ENCODE measurements at regions not wholly inside any gene's neighbourhood (a gene's known extent, or its start where the extent isn't known, plus 50 kb on each side); places are given as distances from the start of the nearest gene placed in this dataset.

DNA sequence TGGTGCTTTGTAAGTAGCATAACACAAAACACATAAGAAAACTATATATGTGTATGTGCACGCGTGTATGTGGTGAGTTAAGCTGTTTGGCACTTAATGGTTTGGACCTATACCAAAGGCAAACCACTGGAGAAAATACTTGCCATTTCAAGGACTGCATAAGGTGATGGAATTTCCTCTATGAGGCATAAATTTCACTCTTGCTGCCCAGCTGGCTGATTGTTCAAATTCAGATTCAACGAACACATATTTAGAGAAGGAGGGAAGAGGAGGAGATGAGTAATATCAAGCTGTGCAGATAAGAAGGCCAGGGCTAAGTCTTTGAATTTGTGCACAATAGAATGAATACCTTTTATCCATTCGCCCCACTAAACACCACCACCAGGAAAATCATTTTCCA lies 470.6 kb upstream of the MPDZ start:
- H4K20me1 ChIP-seq (ENCODE audit: insufficient read depth, low read length) = no peaks in the 10 kb centered on the region
- H3K27me3 ChIP-seq (ENCODE audit: insufficient read depth, low read length) = peaks cover 4% of the 10 kb centered on the region
- H3K79me2 ChIP-seq (ENCODE audit: insufficient read depth, low read length) = no peaks in the 10 kb centered on the region
- H3K4me2 ChIP-seq (ENCODE audit: insufficient read depth, low read length) = peak overlapping the region; percentile 22
- DNase-seq (ENCODE audit: insufficient read length, low spot score, missing footprints) = peak; percentile 77
- H3K27ac ChIP-seq (ENCODE audit: low read depth, low read length) = peak overlapping the region; percentile 43
- TF ChIP-seq, protein P1, sequence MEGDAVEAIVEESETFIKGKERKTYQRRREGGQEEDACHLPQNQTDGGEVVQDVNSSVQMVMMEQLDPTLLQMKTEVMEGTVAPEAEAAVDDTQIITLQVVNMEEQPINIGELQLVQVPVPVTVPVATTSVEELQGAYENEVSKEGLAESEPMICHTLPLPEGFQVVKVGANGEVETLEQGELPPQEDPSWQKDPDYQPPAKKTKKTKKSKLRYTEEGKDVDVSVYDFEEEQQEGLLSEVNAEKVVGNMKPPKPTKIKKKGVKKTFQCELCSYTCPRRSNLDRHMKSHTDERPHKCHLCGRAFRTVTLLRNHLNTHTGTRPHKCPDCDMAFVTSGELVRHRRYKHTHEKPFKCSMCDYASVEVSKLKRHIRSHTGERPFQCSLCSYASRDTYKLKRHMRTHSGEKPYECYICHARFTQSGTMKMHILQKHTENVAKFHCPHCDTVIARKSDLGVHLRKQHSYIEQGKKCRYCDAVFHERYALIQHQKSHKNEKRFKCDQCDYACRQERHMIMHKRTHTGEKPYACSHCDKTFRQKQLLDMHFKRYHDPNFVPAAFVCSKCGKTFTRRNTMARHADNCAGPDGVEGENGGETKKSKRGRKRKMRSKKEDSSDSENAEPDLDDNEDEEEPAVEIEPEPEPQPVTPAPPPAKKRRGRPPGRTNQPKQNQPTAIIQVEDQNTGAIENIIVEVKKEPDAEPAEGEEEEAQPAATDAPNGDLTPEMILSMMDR (IDR thresholded peaks at IDR 0.05; ENCODE audit: extremely low read depth, low read depth, low read length) = no peak
- no peak overlapping the region for H2AFZ ChIP-seq (ENCODE audit: low read length)
- H3K4me3 ChIP-seq (ENCODE audit: insufficient read depth, low read length) = no peak overlapping the region
- H3K36me3 ChIP-seq (ENCODE audit: insufficient read depth, low read length) = no peaks in the 10 kb centered on the region
- no peaks in the 10 kb centered on the region for H3K9me3 ChIP-seq (ENCODE audit: low read depth, low read length)
- peaks cover 10% of the 10 kb centered on the region for H3K4me1 ChIP-seq (ENCODE audit: insufficient read depth, low read length)

DNA sequence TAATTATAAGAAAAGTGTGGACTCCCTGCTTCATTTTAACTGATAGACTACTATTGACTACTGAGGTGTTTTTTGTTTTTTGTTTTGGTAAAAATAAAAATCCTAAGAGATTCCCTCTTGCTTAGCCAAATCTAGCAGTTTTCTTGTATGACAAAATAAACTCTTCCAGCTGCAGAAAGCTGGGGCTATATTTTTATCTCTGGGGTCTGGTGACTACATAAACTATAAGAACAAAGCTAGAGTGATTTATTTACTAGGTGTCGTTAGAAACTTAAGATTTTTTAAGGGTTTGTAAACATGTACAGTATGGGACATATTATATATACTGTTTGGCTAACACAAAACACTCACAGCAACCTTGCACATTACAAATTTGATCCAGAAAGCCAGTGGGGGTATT lies 467.4 kb upstream of the MPDZ start:
- Histone ChIP-seq H3K36me3 (ENCODE audit: insufficient read depth, low read length) (no peaks in the 10 kb centered on the region), H3K4me3 (ENCODE audit: insufficient read depth, low read length) (no peak overlapping the region), H2AFZ (ENCODE audit: low read length) (no peak overlapping the region), H3K27ac (ENCODE audit: low read depth, low read length) (no peak overlapping the region), H3K27me3 (ENCODE audit: insufficient read depth, low read length) (peaks cover 3% of the 10 kb centered on the region), H3K4me2 (ENCODE audit: insufficient read depth, low read length) (no peak overlapping the region), H3K4me1 (ENCODE audit: insufficient read depth, low read length) (peaks cover 10% of the 10 kb centered on the region), H3K79me2 (ENCODE audit: insufficient read depth, low read length) (no peaks in the 10 kb centered on the region), H3K9me3 (ENCODE audit: low read depth, low read length) (no peaks in the 10 kb centered on the region), H4K20me1 (ENCODE audit: insufficient read depth, low read length) (no peaks in the 10 kb centered on the region)
- no peak for DNase-seq (ENCODE audit: insufficient read length, low spot score, missing footprints)
- TF ChIP-seq, protein P1 (IDR thresholded peaks at IDR 0.05; ENCODE audit: extremely low read depth, low read depth, low read length) = no peak

DNA sequence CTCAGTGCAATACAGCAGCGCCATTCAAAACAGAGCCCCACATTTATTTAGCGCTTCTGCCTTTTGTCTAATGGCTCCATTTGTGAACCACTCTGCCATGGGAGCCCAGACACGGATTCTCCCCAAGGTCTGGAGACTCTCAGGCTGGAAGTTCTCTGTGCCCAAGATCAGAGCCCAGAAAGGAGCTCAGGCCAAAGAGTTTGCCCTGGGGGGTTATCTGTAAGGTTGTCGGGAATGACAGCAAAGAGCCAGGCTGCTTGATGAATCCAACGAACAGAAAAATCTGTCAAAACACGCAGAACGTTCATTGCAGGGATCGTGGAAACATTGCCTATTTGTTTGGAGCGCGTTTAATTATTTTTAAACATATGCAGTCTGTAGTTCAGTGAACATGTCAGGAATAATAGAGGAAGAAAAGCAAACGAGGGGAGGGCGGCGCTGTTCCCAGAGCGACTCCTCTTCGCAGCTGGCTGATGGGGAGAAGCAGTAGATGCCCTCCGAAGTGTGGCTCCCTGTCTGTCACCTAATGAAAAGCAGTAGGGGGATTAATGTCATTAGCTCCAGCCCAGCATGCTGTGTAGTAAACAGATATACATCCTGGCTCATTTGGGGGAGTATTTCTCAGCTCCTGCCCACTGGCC lies 464.9 kb upstream of the MPDZ start:
- TF ChIP-seq, protein P1 (IDR thresholded peaks at IDR 0.05; ENCODE audit: extremely low read depth, low read depth, low read length) = no peak
- no peak overlapping the region for H3K27ac ChIP-seq (ENCODE audit: low read depth, low read length)

DNA sequence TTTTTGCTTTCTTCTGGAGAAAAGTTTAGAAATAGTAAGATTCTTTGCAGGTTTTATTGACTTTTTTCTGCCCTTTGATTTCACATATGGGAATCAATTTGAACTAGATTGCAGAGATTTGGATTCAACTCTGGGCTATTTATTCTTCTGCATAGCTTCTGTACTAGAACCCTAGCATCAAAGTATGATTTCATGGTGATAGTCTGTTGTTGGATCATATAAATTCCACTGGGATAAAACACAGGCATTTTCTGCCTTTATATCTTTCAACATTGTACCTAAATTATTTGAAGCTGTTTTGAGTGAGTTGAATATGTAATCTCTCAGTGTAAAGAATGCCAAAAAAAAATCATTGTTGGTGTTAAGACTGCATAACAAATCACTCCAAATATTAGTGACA lies 458.4 kb upstream of the MPDZ start:
- TF ChIP-seq, protein P1 (IDR thresholded peaks at IDR 0.05; ENCODE audit: extremely low read depth, low read depth, low read length) = no peak
- H3K36me3 ChIP-seq (ENCODE audit: insufficient read depth, low read length) = no peaks in the 10 kb centered on the region
- no peak for DNase-seq (ENCODE audit: insufficient read length, low spot score, missing footprints)
- peaks cover 12% of the 10 kb centered on the region for H3K27me3 ChIP-seq (ENCODE audit: insufficient read depth, low read length)
- no peaks in the 10 kb centered on the region for H3K4me1 ChIP-seq (ENCODE audit: insufficient read depth, low read length)
- no peaks in the 10 kb centered on the region for H3K79me2 ChIP-seq (ENCODE audit: insufficient read depth, low read length)
- no peaks in the 10 kb centered on the region for H4K20me1 ChIP-seq (ENCODE audit: insufficient read depth, low read length)
- no peaks in the 10 kb centered on the region for H3K9me3 ChIP-seq (ENCODE audit: low read depth, low read length)
- no peak overlapping the region for H3K4me3 ChIP-seq (ENCODE audit: insufficient read depth, low read length)
- no peak overlapping the region for H3K4me2 ChIP-seq (ENCODE audit: insufficient read depth, low read length)
- no peak overlapping the region for H3K27ac ChIP-seq (ENCODE audit: low read depth, low read length)
- H2AFZ ChIP-seq (ENCODE audit: low read length) = no peak overlapping the region

More for the DNA sequence above, 464.9 kb upstream of the MPDZ start:
- Histone ChIP-seq H2AFZ (ENCODE audit: low read length) (no peak overlapping the region), H4K20me1 (ENCODE audit: insufficient read depth, low read length) (no peaks in the 10 kb centered on the region), H3K4me1 (ENCODE audit: insufficient read depth, low read length) (no peaks in the 10 kb centered on the region), H3K4me2 (ENCODE audit: insufficient read depth, low read length) (no peak overlapping the region), H3K9me3 (ENCODE audit: low read depth, low read length) (no peaks in the 10 kb centered on the region), H3K27me3 (ENCODE audit: insufficient read depth, low read length) (peaks cover 3% of the 10 kb centered on the region), H3K4me3 (ENCODE audit: insufficient read depth, low read length) (no peak overlapping the region), H3K79me2 (ENCODE audit: insufficient read depth, low read length) (no peaks in the 10 kb centered on the region), H3K36me3 (ENCODE audit: insufficient read depth, low read length) (no peaks in the 10 kb centered on the region)
- no peak for DNase-seq (ENCODE audit: insufficient read length, low spot score, missing footprints)

Measured in osteoblast (primary cell).